Heart left ventricle (tissue), 16 donors: ENCODE measurements at regions not wholly inside any gene's neighbourhood (a gene's known extent, or its start where the extent isn't known, plus 50 kb on each side); places are given as distances from the start of the nearest gene placed in this dataset.

ENCODE experiments used
- ATAC-seq, 4 donors: fragments of 200-7000 bp; cut with Tn5 transposase; one replicate each; pipeline ENCODE4 v1.9.1; 2020 to 2022; ENCODE audit warnings: moderate library complexity in 4 of 4, mild to moderate bottlenecking in 3 of 4, moderate number of reproducible peaks in 1 of 4
- DNase-seq, 5 donors: peaks; one replicate each; pipeline ENCODE4 v3.0.0-alpha.2; 2020
- H3K27ac ChIP-seq, 12 donors: fragments of 200-600 bp; sonication (generic) in 4 of 12; one replicate each; pipeline versions ENCODE4 v1.5.0 to v1.8.0; 2016 to 2022; ENCODE audit warnings: mild to moderate bottlenecking in 2 of 12
- H3K27me3 ChIP-seq, 9 donors: fragments of 200-600 bp; sonication (generic) in 2 of 9; one replicate each; pipeline versions ENCODE4 v1.5.1 to v1.8.0; 2016 to 2022; ENCODE audit warnings: mild to moderate bottlenecking in 3 of 9
- H3K36me3 ChIP-seq, 9 donors: fragments of 200-600 bp; sonication (generic) in 2 of 9; one replicate each; pipeline versions ENCODE4 v1.5.0 to v1.8.0; 2018 to 2022; ENCODE audit warnings: mild to moderate bottlenecking in 2 of 9
- H3K4me1 ChIP-seq, 12 donors: fragments of 200-600 bp; sonication (generic) in 4 of 12; one replicate each; pipeline versions ENCODE4 v1.5.0 to v1.8.0; 2016 to 2022; ENCODE audit warnings: mild to moderate bottlenecking in 3 of 12
- H3K4me3 ChIP-seq, 12 donors: fragments of 200-600 bp; sonication (generic) in 4 of 12; one replicate each; pipeline versions ENCODE4 v1.5.0 to v1.8.0; 2017 to 2022; ENCODE audit warnings: mild to moderate bottlenecking in 9 of 12, moderate library complexity in 4 of 12
- H3K9me3 ChIP-seq, 12 donors: fragments of 200-600 bp; sonication (generic) in 4 of 12; one replicate each; pipeline versions ENCODE4 v1.5.0 to v1.8.0; 2016 to 2022; ENCODE audit warnings: mild to moderate bottlenecking in 1 of 12
- POLR2A ChIP-seq, 2 donors: fragments of 450-650 bp; IDR thresholded peaks; one replicate each; pipeline ENCODE4 v1.6.1; 2017; ENCODE audit warnings: antibody characterized with exemption in 2 of 2, mild to moderate bottlenecking in 2 of 2, moderate library complexity in 2 of 2
- WGBS, 4 donors: extraction: QIAGEN DNeasy Blood & Tissue Kit in 2 of 4; methylation state at CpG; one replicate each; pipeline versions ENCODE4 v1.1.5 to v1.1.7; 2013 to 2018; 5-methylcytosine and 5-hydroxymethylcytosine counted together
- intact Hi-C, 10 donors: fragments of 100-400 bp; cut with DNase I; formaldehyde crosslinking; loops; one replicate each; pipeline versions ENCODE4 v1.11.1 to v1.14.2; 2022
- TF ChIP-seq, protein P1 (sequence below), 12 donors: fragments of 200-600 bp; sonication (generic) in 4 of 12; IDR thresholded peaks; one replicate each; pipeline versions ENCODE4 v1.5.0 to v1.8.0; 2018 to 2022; ENCODE audit warnings: antibody characterized with exemption in 12 of 12, mild to moderate bottlenecking in 5 of 12
- donor health status: ischemic (EF 13 %, LVEDD 7.1; RV severe dilation, severe dysfunction).
- donor health status: healthy with polysubstance abuse.
- donor health status: DM: no; HTN: yes; CAD: no.
- donor health status: DM: no; HTN: no; CAD: no.
- donor health status: ischemic (EF 25% LVEDD 6.9; RV normal size, moderate dysfunction).
- donor health status: ischemic (EF 25% LVEDD 5.7; RV mildly dilated, moderate dysfunction).
- donor health status: healthy.
- donor health status: DM: yes; HTN: yes; CAD: no.
- donor health status: ischemic (EF 35%, LVEDD 5.7; RV mildly dilated, moderate dysfunction).
- donor health status: nonischemic (EF 11% LVEDD 7.7; RV severe dilation, severe dysfunction).
- donor health status: DM: yes; HTN: yes; CAD: no.
- donor health status: PGD.
- donor health status: ischemic (EF 29% LVEDD 5.4; RV normal size, mild dysfunction).
- donor health status: nonischemic (EF 23%, LVEDD 6.1; RV moderate dilation, normal function).

DNA sequence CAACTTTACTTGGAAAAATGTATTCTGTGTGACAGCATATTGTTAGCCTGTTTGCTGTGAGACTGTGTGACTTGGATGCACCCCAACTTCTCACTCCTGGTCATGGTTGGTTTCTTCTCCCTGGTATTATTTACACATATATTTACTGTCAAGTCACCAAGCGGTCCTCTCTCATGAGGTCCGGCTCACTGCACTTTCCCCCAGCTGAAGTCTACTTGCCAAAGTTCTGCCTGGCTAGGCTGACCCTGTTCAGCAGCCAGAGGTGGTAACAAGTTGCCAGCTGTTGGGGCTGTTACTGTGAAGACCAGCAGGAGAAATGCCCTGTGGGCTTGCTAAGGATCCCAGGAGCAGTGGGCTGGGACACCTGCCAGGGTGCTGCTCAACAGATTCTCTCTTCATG is 337.5 kb downstream of the MFSD1 start:
- no peaks in the 10 kb centered on the region for H3K36me3 ChIP-seq
- TF ChIP-seq POLR2A (IDR thresholded peaks at IDR 0.05): no peak
- TF ChIP-seq, protein P1, sequence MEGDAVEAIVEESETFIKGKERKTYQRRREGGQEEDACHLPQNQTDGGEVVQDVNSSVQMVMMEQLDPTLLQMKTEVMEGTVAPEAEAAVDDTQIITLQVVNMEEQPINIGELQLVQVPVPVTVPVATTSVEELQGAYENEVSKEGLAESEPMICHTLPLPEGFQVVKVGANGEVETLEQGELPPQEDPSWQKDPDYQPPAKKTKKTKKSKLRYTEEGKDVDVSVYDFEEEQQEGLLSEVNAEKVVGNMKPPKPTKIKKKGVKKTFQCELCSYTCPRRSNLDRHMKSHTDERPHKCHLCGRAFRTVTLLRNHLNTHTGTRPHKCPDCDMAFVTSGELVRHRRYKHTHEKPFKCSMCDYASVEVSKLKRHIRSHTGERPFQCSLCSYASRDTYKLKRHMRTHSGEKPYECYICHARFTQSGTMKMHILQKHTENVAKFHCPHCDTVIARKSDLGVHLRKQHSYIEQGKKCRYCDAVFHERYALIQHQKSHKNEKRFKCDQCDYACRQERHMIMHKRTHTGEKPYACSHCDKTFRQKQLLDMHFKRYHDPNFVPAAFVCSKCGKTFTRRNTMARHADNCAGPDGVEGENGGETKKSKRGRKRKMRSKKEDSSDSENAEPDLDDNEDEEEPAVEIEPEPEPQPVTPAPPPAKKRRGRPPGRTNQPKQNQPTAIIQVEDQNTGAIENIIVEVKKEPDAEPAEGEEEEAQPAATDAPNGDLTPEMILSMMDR (IDR thresholded peaks at IDR 0.05): no peak
- 82 to 94% (median 91%) methylated on average over 2 of the region's 2 CpGs for WGBS, 4 donors
- H3K27me3 ChIP-seq: no peaks in the 10 kb centered on the region
- intact Hi-C loops: loop anchor here in 1 of 10 donors (10.0 kb wide), 1 partner anchor 115 kb away; no protein-coding TSS in a partner anchor
- H3K4me3 ChIP-seq: no peak overlapping the region
- no peak overlapping the region for H3K27ac ChIP-seq
- no peak for ATAC-seq
- H3K4me1 ChIP-seq: no peaks in the 10 kb centered on the region
- no peaks in the 10 kb centered on the region for H3K9me3 ChIP-seq
- DNase-seq: no peak

DNA sequence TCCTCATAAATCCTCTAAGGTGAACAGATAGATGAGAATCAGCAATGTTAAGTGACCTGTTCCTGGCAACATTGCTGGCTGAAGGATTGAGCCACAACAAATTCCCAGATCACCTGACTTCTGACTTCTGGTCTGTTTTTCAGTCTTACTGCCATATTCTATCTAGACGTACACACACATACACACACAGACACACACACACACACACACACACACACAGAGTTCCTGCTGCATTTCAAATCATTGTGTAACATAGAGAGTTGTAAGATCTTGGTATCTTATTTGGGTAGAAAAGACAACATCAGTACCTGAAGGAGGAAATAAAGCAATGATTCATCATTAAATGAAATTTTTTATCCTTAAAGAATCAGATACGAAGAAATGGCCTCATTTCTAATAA is 342.6 kb downstream of the MFSD1 start:
- Histone ChIP-seq H3K27me3 (no peaks in the 10 kb centered on the region), H3K36me3 (no peaks in the 10 kb centered on the region), H3K4me1 (no peaks in the 10 kb centered on the region), H3K9me3 (no peaks in the 10 kb centered on the region), H3K27ac (no peak overlapping the region), H3K4me3 (no peak overlapping the region)
- TF ChIP-seq POLR2A (IDR thresholded peaks at IDR 0.05): no peak
- TF ChIP-seq, protein P1 (IDR thresholded peaks at IDR 0.05): no peak
- ATAC-seq (no peak), DNase-seq (no peak)
- intact Hi-C loops: no loop called here
- 65 to 77% (median 71%) methylated on average over 2 of the region's 2 CpGs for WGBS, 4 donors

DNA sequence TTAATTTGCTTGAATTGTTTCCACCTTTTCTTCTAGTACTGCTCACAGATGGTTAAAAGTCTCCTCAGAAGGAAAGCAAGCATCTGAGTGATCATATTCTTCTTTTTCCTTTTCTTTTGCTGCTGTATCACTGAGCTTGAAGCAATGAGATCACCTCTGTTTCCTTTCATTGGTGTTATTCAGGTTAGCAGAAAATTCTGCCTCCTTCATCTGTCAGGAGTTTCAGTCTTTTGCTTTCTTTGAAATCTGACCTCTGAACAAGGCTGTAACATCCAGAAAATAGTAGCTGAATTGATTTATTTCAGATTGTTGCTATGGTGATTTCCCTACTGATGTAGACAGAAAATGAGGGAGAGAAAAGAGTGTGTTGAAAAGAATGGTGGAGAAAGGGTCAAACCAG is 343.0 kb downstream of the MFSD1 start:
- no peak overlapping the region for H3K27ac ChIP-seq
- TF ChIP-seq POLR2A (IDR thresholded peaks at IDR 0.05): no peak
- TF ChIP-seq, protein P1 (IDR thresholded peaks at IDR 0.05): no peak
- no peaks in the 10 kb centered on the region for H3K36me3 ChIP-seq
- ATAC-seq (no peak), DNase-seq (no peak)
- H3K9me3 ChIP-seq: no peaks in the 10 kb centered on the region
- no peak overlapping the region for H3K4me3 ChIP-seq
- no peaks in the 10 kb centered on the region for H3K4me1 ChIP-seq
- no peaks in the 10 kb centered on the region for H3K27me3 ChIP-seq
- intact Hi-C loops: no loop called here

DNA sequence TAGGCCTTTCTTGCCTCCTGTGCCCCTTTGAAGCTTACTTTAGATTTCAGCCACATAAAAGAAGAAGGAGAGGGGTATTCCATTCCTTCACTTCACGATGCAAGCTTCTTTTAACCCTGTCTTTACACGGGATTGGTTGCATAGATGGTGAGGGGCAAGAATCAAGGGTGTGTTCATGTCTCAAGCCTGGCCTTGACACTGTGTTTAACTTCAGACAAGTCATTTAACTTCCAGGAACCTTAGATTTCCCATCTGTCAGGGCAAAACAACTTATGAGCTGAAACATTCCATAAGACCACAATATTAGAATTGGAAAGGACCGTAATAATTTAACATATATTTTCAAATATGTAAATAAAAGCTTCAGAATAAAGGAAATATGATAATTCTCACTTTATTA is 344.5 kb downstream of the MFSD1 start:
- Histone ChIP-seq H3K36me3 (no peaks in the 10 kb centered on the region), H3K4me1 (no peaks in the 10 kb centered on the region), H3K9me3 (no peaks in the 10 kb centered on the region), H3K27ac (no peak overlapping the region), H3K4me3 (no peak overlapping the region), H3K27me3 (no peaks in the 10 kb centered on the region)
- whole genome bisulfite sequencing, 4 donors: 76 to 82% (median 78%) methylated on average over 3 of the region's 3 CpGs
- intact Hi-C loops: no loop called here
- ATAC-seq (no peak), DNase-seq (no peak)
- TF ChIP-seq, protein P1 (IDR thresholded peaks at IDR 0.05): no peak
- no peak for TF ChIP-seq POLR2A (IDR thresholded peaks at IDR 0.05)
